ENCODE measurements at regions not wholly inside any gene's neighbourhood (a gene's known extent, or its start where the extent isn't known, plus 50 kb on each side); places are given as distances from the start of the nearest gene placed in this dataset.

DNA sequence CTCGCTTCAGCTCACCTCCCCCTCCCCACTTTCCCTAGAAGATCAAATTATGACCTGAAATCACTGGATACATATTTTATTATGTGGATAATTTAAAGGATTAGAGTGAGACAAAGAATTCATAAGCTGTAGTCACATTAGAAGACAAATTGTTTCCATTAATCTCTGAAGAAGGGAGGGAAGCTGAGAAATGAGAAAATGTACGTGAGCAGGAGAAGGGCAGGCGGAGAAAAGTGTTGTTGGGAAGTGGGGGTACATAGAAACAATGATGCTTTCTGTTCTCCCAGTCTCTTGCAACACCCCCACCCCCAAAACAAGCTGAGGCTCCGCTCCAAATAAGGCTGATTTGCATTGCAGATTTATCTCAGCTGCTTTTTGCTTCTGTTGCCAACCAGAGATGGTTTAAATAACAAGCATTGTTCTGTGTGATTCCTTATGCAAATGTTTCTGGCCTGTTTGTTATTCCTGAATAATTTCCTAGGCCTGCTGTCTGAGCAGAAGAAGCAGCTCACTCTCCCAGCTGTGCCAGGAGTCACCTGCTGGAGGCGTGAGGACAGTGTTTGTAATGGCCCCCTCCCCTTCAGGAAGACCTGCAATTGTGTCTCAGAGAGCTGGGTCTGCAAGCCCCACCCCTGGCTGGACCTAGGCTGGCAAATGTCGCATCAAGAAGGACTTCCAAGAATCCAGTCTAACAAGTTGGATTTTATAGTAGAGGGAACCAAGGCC, 121.8 kb upstream of the TNR start:
- no peak for ATAC-seq

DNA sequence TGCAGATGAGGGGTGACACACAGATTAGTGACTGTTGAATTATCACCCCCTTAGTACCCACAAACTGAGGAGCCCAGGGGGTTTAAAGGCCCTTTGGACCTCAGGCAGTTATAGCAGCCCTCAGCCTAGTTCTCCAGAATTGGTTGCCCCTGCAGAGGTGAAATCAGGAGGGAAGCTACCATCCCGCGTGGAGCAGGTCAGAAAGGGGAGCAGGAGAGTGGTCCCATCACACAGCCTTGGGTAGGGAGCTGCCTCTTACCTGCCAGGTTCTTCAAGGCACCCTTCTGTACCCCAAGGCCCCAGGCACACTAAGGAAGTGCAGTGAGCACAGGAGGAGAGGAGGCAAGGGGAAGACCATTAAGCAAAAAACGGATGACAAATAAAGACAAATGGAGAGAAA, 121.2 kb upstream of the TNR start:
- no peak for ATAC-seq

More for the DNA sequence above, 121.8 kb upstream of the TNR start:
- DNase-seq: no peak

DNA sequence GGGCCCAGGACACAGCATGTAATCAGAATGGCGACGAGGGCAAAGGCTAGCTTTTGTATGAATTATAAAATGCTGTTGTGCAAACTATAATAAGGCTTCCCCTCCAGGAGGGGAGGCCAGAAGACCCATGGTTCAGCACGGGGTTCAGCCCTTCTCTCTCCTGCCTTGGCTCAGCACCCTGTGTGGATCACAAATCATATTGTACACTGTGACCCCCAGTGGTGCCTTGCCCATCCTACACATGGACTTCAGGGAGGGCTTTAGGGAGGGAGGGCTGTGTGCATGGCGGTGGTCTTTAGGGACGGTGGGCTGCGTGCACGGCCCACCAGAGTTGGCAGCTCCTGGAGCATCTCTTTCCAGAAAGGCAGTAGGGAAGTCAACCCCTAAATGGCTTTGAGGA, 120.8 kb upstream of the TNR start:
- no peak for DNase-seq

More for the DNA sequence above, 121.2 kb upstream of the TNR start:
- no peak for DNase-seq

DNA sequence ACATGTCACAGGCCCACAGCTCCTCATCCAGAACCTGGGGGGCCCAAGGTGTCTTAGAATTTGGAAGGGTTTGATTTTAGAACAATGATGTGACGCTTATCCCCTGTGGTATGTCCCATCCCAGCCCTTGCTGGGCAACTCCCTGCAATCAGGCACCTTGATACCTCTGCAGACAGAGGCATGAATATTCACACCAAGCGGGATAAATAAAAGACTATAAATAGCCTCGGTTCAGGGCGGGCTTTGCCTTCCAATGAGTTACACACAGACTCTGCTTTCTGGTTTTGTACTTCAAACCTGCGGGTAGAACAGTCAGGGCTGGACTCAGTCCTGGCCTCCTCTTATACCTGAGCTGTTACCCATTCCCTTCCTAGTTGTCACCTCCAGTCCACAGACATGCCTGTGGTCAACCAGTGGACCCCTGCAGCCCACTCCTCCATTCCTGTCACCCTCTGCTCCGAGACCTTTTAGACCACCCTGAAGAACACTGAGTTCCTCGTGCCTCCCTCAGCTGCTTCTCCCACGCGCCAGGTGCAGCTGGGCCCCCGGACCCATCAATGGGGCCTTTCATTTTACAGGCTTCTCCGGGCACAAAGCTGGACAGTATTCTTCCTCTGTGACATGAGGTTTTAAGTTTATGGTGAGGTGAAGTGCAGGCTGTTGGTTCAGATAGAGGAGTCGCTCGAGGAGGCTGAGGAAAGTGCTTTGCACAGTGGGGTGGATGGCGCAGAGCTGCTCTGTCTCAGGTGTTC, 120.1 kb upstream of the TNR start:
- ATAC-seq: no peak
- no peak for DNase-seq

More for the DNA sequence above, 120.8 kb upstream of the TNR start:
- no peak for ATAC-seq

DNA sequence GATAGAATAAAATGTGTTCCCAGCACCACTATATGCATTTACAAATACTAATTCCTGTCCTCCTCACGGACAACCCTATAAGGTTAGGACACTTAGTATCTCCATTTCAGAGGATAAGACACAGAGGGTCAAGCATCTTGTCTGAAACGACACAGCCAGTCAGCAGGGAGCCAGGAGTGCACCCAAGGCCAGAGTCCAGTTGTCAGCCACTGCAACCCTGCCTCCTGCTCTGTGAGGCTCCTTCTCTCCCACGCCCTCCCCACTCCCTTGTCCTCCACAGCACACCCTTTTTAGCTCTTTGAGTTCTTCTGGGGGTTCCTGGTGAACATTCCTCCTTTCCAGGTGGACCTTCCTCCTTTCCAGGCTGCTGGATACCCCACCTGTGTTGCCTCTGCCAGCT, 119.0 kb upstream of the TNR start:
- no peak for DNase-seq
- ATAC-seq: no peak

DNA sequence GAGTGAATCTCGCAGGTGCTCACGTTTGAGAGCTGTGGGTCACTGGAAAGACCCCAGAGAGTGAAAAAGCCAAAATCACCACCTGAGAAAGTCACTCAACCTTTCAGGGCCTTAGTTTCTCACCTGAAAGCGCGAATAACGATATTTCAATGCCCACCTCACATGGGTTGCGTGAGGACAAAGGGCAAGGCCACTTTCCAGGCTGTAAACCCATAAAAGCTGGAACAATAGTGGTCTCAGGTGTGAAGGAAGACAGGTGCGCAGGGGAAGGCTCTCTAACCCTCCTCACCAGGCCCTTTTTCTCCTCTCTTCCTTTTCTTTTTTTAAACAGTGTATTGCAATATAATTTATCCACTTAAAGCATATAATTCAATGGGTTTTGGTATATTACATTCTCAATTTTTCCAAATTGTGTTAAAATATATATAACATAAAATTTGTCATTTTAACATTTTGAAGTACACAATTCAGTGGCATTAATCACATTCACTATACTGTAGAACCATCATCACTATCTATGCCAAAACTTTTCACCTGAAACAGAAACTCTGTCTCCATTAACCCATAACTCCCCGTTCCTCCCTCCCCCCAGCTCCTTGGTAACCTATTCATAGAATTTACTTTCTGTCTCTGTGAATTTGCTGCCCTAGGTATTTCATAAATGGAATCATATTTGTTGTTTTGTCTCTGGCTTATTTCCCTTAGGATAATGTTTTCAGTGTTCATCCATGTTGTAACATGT, 118.4 kb upstream of the TNR start:
- ATAC-seq (no peak), DNase-seq (no peak)

DNA sequence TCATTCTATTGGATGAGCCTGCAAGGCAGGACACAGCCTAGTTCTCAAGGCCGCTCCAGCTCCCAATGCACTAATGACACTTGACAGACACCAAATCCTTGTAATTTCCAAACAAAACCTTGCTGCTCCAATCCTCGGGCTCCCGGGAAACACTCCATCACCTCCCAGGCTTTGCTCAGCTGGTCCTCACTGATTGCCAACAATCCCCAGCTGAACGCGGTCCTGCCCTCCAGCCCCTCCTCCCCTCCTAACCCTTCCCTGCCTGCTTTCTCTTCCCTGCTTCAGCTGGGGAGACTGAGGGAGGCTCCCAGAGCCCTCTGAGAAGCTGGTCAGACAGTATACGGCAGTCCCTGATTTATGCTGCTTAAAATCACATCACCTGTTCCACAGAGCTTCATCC, 114.4 kb upstream of the TNR start:
- DNase-seq (no peak), ATAC-seq (no peak)

DNA sequence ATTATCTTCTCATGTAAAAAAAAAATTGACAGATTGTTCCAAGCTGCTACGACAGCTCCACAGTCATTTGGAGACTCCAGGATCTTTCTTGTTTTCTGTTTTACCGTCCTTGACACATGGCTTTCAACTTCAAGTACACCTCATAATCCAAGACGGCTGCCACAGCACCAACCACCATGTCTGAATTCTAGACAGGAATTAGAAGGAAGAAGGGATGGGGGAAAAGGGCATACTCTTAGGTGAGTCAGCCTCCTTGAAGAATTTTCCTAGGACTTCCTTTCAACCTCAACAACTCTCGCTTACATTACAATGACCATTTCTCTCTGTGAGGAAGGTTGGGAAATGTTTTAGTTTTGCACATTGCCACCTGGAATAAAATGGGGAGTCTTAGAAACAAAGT, 110.3 kb upstream of the TNR start:
- DNase-seq: no peak
- ATAC-seq: no peak

DNA sequence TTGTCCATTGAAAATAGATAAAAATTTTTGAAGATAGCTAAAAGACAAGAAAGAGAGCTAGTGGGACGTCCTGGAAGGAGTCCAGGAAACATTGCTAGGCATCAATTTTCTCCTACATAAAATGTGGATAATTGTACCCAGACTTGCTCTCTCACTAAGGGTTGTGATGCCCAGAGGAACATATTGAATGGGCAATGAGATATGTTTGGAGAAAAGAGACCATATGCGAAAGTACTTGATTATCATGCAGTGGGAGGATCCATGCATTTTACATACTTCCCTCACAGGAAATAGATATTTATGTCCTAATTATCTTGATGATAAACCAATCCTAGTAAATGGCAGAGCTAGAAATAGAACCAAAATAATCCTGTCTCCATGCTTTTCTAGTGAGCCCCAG, 108.4 kb upstream of the TNR start:
- no peak for ATAC-seq
- DNase-seq: no peak

DNA sequence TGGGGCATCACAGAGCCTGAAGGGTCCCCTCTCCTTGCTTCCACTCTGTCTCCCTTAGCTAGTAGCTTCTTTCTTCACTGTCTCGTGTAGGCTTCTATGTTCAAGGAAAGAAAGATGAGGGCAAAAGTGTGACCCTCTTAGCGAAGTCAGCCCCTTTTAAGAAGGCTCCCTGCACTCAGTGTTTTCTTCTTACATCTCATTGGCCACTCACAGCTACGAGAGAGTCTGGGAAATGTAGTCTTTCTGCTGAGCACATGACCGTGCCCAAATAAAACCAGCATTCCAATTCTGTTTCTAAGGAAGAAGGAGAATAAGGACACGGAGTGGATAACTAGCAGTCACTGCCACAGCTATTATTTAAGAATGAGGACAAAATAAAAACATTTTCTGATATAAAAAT, 104.9 kb upstream of the TNR start:
- no peak for DNase-seq
- no peak for ATAC-seq

DNA sequence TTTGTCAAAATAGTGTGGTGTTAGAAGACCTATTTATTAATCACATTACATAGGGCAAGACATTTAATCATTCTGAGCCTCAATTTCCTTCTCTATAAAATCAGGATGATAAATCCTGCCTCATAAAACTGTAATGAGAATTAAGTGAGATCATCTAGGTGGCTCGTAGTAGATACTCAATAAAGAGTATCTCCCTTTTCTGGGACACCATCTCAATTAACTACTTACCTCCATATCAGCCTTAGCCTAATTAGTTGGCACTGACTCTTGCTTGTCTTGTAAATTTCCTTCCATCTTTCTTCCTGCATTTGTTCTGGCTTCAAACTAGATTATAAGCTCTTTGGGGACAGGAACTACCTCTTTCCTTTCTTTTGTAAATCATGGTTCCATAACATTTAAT, 102.6 kb upstream of the TNR start:
- DNase-seq (no peak), ATAC-seq (no peak)

DNA sequence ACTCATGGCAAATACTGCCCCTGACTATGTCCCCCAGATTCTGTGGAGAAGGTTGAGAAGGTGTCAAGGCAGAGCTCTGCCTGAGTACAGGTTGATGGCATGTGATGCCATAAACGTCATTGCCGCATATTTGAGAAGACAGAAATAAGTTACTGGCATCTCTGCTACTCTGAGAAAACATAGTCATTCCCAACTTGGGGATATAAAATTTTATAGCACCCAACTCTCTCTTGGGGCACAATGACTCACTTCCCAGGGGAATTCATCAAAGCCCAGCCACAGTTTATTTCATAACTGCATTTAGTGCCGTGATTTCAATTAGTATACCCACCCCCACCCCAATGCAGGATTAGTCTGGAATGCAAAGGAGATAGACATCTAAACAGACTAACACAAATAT, 101.9 kb upstream of the TNR start:
- ATAC-seq (no peak), DNase-seq (no peak)

DNA sequence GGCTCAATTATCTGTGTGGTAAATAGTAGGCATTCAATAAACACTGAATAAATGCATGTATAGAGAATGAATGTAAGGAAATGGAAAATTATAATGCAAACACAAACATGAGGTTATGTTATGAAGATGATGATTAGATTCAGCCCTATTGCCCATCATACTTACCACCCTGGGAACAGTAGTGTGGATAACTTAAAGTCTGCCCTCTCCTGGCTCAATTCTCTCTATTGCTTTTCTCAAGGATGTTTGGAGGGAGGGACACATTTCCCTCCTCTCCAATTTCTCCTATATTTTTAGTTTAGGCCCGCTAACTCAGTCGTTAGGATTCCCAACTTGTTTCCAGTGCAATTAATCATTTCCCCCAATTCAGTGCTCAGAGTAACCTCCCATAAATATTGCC, 101.5 kb upstream of the TNR start:
- no peak for DNase-seq
- no peak for ATAC-seq

DNA sequence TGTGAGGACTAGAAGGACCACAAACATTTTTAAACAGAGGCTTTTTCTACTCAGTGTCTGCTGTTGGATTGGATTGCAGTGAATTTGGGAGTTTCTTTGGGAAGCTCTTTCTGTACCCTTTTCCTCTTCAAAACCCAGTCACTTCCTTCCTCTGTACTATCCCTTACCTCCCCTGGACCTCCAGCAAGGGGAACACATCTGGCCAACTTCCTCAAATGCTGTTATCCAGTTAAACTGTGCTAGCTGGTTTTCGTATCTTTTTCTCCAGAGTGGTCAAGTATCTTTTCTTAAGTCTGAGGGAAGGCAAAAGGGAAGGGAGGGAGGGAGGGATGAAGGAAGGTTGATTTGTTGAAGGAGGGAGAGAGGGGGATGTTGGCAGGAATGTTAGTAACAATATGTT, 99.2 kb upstream of the TNR start:
- DNase-seq: no peak

DNA sequence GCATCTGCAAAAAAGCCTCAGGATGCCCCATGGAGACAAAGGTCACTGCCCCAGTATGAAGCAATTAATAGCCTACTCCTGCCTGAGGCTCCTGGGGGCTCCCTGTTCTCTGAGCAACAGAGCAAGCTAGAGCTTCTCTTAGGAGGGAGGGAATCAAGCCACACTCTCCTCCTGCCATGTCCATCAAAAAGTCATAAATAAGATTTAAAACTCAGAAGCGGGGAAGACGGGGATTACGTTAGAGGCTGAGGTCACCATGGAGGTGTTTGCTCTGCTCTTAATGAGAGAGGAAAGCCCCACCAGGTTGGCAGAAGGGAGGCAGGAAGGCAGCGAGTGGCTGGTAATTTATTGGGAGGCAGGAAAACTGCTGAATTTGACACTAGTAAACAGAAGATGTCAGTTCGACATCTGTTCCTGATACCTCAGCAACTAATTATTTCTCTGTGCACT, 98.4 kb upstream of the TNR start:
- DNase-seq: no peak
- ATAC-seq: no peak

More for the DNA sequence above, 99.2 kb upstream of the TNR start:
- no peak for ATAC-seq

DNA sequence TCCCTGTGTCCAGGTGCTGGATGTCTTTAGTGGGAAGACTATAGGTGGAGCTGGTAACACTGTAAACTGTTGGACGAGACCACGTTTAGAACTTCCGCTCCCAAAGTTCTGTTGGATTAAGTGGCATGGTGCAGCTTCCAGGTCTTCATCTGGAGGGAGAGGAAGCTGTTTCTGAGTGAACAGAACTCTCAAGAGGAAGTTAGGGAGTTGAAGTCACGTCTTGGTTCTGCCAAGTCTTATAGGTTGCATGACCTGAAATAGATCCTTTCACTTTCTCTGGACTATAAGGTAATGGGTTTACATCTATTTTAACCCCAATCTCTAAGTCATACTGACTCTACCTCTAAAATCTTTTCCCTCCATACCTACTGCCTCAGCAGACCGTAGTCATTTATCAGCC, 97.4 kb upstream of the TNR start:
- no peak for ATAC-seq
- no peak for DNase-seq

DNA sequence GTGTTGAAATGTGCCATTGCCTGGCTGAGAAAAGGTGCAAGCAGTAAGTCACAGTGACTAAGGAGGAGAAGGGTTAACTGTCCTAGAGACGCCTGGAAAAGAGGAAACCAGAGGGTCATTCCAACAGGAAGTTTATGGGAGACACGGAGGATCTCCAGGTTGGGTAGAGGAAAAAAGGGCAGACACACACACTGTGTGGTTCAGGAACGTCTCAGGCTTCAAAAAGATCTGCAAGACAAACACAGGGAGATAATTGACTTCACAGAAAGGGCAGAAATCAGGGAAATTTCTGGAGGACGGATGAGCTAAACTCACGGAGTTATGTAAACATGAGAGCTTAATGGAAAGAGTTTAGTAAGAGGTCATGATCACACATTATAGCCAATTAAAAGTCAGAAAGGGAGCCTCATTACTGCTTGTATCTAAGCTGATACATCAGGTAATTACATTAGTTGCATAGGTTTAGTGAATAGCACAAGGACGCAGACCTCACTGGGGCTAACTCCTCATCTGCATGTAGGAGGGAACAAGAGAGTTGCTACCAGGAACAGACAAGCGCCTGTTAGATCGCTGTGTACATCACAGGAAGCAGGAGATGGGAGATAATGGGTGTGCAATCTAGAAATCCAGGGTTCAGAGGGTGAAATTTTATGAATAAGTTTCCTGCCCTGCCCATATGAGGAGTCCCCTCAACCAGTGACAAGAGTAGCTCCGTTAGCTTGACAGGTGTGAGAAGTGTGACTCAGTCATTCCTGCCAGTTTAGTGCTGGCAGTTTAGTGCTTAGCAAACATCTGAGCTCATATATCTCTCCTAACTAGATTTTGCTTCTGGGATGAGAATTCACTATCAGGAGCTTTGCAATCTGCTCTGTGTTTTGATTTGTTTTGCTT, 96.6 kb upstream of the TNR start:
- no peak for DNase-seq

DNA sequence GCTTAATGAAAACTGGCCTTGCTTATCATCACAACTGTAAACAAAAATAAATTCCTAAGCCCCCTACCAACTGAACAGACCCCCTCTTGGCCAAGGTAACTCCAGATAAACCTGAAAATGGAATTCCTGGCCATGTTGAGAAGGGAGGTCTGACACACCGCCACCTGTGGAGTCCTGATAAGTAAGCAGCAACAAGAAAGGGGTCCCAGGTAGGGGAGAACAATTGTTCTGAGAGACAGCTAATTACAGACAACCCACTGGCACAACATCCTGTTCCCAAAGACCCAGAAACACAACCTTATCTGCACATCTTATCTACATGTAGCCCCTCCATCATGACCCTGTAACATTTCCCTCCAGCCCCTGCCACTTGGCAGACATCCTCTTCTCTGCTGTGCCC, 91.2 kb upstream of the TNR start:
- ATAC-seq (no peak), DNase-seq (no peak)

More for the DNA sequence above, 96.6 kb upstream of the TNR start:
- no peak for ATAC-seq

DNA sequence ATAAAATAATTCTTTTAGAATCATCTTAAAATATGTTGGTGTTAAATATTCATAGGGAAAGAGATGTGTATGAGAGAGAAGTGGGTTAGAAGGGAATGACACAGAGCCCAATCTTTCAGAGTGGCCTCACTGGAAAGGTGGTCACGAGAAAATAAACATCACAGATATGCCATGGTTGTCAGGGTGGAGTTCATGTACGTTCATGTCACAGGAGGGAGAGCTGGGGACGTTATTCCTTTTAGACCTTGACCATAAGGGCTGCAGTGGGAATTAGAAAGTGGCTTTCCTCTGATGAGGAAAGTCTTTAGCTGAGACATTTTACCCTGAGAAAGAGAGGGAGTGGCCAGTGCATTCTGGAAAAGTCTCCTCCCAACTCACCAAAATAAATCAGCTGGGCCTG, 90.6 kb upstream of the TNR start:
- DNase-seq: no peak
- ATAC-seq: no peak

DNA sequence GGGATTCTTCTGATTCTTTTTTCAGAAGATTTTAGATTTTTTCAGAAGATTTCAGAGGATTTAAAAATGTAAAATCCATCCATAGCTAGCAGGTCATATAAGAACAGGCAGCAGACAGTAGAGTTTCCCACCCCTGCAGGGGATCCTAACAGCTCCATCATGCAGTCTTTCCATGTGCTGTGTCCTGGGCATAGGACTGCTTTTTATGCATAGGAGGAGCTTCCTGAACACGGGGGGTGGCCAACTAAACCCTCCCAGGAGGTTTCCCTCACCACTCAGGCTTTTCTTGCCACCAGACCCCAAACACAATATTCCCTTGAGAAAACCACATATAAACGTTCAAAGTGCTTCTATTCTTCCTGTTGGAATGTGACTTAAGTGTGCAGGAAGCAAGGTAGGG, 90.1 kb upstream of the TNR start:
- ATAC-seq: no peak
- DNase-seq: no peak

DNA sequence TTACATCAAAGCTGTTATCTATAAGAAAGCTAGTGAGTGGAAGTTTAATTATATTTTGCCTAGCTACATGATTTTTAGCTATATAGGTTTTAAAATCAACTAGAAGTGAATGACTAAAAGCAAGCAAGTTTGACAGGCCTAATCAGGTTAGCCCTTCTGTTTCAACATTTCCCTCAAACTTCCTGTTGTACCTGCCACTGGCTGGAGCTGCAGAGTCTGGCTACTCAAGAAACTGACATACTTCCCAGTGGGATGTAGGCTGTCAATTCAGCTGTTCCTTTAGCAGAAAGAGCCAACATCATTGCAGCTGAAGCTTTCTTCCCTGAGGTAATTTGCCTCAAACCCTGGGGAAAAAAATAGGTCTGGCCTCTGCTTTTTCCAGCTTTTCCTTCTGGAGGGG, 87.1 kb upstream of the TNR start:
- no peak for DNase-seq

DNA sequence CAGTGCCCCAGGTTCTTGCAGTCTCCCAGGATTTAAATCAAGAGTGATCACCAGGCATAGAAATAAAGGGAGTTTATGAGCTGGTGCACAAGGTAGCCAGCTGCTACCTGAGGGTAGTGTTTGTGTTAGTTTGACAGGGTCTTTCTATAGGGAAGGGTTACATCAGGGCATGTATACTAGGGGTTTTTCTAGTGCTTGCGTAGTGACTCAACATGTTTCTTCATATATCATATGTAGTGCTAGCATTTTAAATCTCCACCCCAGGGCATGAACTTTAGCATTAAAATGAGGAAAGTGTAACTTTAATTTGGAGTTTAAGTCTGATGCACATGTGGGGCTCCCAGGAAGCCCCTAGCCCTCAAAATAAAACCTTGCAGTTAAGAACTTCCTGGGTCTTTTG, 86.5 kb upstream of the TNR start:
- DNase-seq (no peak), ATAC-seq (no peak)

More for the DNA sequence above, 87.1 kb upstream of the TNR start:
- no peak for ATAC-seq

Measured in stimulated activated naive CD8-positive, alpha-beta T cell treated with anti-CD3 and anti-CD28 coated beads, Interleukin-15, Interleukin-2, amounts not matched to agents 100 U/mL and 50 U/mL, for 24 hours (primary cell).